Muscle of back (tissue), 3 donors: ENCODE measurements at regions not wholly inside any gene's neighbourhood (a gene's known extent, or its start where the extent isn't known, plus 50 kb on each side); places are given as distances from the start of the nearest gene placed in this dataset.
A peak's percentile ranks its signal among the peaks of the same experiment; 100 is the strongest.

Experiments
- DNase-seq, 3 donors: peaks; one replicate each; pipeline versions ENCODE4 v3.0.0 to v3.0.0-alpha.2; 2013

DNA sequence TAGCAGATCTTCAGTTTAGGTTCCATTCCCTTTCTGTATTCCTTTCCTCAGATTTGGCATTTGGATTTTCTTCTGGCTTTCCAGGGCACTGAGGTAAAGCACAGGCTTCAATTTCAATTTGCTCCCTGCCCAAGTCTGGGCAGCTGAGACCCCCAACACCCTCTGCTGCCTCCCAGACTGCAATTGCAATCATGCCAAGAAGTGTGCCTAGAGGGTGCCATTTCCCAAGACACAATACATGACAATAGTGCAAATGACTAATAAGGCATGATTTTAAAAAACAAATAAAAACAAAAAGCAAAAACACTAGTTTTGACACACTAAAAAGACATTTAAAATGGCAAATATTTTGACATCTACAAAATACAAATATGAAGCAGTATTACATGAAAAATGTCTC lies 364.8 kb downstream of the EPM2A start:
- no peak for DNase-seq

- peak; percentile 47 to 86 (median 65) for DNase-seq
Measured at GRCh38 chr6:145372671-145373151, 362.6 kb downstream of the EPM2A start.

- DNase-seq: no peak
Measured at GRCh38 chr6:145373826-145374225, 361.5 kb downstream of the EPM2A start.

DNA sequence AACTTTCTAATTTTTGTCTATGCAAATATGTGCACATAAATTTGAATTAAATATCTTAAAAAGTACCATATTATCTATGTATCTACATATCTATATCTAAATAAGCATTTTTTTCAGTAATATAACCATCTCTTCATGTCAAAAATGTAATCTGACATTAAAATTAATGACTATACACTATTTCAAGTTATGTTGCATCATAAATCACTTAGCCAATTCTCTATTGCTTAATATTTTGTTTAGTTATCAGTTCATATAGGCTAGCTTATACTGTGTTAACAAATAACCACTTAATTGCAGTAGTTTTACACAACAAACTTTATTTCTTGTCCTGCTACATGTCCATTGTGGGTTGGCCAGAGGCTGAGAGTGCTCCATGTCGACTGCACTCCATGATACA lies 360.8 kb downstream of the EPM2A start:
- DNase-seq: no peak

- no peak for DNase-seq
Measured at GRCh38 chr6:145375502-145375901, 359.8 kb downstream of the EPM2A start.

- no peak for DNase-seq
Measured at GRCh38 chr6:145380186-145380585, 355.1 kb downstream of the EPM2A start.

DNA sequence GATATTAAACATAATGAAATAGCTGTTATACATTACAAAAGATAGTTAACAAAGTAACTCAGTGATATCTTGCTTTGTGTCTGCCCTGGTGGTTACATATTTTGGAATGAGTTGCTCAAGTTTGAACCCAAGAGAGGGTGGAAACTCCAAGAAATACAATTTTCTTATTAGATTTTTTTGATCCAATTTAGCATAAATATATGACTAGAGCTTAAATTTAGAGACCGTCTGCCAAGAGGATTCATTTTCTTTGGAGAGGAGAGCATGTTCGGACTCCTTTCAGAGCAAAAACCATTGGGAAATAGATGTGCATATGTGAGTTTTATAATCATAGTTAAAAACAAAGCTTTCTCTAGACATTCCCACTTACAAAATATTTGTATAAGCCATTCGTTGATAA lies 353.4 kb downstream of the EPM2A start:
- peak in 2 of 3 donors; percentile 20 to 67 for DNase-seq

DNA sequence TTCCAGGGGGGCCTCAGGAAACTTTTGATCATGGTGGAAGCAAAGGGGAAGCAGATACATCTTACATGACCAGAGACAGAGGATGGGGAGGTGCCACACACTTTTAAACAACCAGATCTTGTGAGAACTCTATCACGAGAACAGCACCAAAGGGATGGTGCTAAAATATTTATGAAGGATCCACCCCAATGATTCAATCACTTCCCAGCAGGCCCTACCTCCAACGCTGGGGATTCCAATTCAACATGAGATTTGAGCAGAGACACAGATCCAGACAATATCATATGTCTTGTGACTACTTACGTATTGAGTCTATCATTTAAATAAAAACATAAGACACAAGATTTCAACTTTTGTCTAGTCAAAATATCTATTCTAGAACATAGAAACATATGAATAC lies 351.9 kb downstream of the EPM2A start:
- DNase-seq: no peak

- no peak for DNase-seq
Measured at GRCh38 chr6:145384503-145384902, 350.8 kb downstream of the EPM2A start.

DNA sequence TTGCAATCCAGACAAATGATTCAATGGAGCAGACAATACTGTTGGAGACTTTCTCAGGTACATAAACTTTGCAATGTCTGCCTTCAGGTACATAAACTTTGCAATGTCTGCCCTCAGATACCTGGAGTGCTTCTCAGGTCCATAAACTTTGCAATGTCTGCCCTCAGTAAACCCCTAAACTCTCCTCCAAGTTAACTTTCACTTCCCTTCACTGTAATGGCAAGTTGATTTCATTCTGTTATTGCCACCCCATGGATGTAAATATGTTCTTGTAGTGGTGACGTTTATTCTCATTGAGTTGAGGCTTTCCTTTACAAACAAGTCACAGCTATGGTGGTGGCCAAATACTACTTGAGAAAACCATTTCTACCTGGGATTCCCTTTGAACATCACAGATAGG lies 338.8 kb downstream of the EPM2A start:
- no peak for DNase-seq

DNA sequence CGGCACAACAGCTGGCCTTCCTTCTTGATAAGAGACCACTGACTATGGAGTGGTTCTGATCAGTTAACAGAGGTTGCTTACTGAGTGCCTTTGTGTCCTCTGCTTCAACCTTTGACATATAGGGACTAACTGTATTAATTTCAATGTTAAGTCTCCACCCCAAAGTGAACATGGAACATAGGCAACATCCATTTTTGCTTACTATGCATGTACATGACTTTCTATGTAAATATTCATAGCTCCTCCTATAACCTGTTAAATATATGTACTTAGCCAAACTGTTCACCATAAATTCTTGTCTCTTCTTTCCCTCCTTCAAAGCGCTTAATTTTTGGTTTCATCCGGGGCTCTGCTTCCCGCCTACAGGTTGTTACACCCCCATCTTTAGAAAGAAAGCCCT lies 334.8 kb downstream of the EPM2A start:
- no peak for DNase-seq

GRCh38 chr6:145405006-145405551 lies 330.2 kb downstream of the EPM2A start:
- no peak for DNase-seq

- DNase-seq: no peak
Measured at GRCh38 chr6:145406783-145407182, 328.5 kb downstream of the EPM2A start.

DNA sequence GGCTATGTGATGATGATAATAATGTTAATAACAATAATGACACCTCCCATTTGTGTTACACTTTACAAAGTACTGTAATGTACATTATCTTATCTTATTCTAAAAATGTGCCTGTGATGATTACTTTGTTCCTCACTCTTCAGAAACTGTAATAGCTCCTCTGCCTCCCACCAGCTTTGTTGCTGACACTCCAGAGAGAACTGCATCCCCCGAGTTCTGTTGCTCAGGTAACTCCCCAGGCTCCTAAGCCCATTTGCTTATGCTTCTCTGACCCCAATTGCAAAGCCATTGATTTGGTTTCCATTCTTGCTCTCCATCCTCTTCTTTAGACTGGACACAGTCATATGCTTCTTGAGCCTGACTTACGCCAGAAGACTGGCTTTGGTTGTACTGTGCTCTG lies 319.7 kb downstream of the EPM2A start:
- no peak for DNase-seq

DNA sequence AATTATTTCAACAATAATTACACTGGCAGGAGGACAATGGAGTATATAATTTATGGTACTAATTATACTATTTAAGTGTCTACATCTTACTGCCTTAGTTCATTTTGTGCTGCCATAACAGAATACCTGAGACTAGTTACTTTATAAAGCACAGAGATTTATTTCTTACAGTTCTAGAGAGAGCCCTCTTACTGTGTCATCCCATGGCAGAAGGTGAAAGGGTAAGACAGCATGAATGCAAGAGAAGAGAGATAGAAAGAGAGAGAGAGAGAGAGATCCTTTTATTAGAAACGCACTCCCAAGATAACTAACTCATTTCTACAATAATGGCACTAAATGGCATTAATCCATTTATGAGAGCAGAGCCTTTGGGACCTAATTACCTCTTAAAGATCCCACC lies 314.7 kb downstream of the EPM2A start:
- DNase-seq: no peak

DNA sequence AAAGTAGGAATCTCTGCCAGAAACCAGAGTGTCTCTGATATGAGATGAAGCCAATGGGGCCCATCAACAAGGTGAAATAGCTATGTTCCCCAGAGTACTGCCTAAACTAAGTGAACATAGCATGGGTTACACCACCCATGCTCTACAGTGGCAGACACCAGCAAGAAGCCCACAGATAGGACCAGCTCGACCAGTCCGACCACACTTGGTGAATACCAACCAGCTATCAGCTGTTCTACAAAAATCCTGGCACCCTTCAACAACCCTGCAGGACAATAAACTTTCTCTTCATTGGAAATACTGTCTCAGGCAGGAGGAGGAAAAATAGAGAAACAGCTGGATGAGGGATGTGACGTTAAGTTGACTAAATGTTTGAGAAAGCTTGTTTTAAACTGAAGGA lies 311.4 kb downstream of the EPM2A start:
- DNase-seq: no peak

DNA sequence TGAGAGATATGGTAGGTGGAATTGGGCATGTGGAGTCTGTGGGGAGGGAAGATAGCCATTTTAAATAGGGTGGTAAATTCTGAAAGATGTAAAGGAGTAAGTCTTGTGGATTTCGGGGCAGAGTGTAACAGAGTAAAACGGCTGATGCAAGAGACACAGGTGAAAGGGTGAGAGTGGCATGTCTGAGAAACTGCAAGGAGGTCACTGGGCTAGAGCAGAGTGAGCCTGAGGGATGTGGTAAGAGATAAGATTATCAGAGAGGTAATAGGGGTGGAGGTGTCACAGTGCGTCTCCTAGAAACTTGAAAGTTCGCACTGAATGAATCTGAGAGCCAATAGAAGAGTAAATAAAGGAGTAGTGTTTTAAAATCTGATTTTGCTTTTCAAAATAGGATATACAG lies 308.1 kb downstream of the EPM2A start:
- no peak for DNase-seq

DNA sequence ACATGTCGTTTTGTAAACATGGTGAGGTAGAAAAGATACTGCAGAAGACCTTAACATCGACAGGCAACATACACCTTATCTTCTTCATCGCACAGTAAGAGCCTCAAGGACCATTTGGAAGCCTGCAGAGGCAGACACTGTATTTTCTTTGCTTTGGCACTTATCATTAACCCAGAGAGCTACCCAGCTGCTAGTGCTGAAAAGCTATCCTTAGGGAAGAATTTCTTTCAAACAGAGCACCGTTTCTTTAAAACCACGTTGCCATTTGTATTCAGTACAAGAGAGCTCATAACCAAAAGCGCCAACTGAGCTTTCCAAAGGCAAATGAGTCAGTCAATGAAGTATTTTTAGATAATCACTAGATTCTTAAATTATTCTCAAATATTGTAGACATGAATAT lies 306.6 kb downstream of the EPM2A start:
- no peak for DNase-seq

GRCh38 chr6:145442110-145442509 lies 293.2 kb downstream of the EPM2A start:
- no peak for DNase-seq

DNA sequence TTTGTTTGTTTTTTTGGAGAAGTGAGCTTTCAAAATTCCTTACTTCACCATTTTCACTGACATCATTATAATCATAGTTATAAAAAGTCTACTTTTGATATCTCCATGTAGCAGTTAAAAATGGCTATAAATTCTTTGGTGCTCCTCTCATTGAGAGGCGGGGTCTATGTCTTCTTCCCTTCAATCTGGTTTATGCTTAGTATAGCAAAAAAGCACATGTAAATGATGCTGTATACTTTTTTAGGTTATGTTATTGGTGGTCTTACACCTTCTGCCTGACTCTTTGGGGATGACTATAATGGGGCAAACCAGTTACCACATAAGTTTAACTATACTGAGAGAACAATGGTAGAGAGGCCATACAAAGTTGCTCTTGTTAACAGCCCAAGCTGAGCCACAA lies 289.6 kb downstream of the EPM2A start:
- no peak for DNase-seq

DNA sequence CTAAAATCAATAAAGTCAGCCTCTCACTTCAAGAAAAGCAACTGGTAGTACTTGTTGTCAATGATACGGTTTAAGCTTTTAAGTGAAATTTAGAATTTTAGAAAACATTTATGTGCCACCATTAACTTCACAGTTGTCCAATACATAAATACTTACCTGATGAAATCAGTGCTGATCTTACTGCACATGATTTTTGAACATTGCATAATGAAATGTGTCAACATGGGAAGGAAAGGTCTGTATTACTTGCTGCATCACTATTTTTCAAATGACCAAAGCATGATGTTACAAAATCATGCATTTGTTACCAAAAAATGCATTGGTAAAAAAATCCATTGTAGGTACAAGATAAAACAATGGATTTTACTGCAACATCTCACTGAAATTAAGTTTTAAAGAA lies 284.3 kb downstream of the EPM2A start:
- DNase-seq: no peak

- DNase-seq: no peak
Measured at GRCh38 chr6:145453376-145453775, 281.9 kb downstream of the EPM2A start.

GRCh38 chr6:145454006-145454405 lies 281.3 kb downstream of the EPM2A start:
- DNase-seq: no peak

- no peak for DNase-seq
Measured at GRCh38 chr6:145457556-145457955, 277.8 kb downstream of the EPM2A start.

DNA sequence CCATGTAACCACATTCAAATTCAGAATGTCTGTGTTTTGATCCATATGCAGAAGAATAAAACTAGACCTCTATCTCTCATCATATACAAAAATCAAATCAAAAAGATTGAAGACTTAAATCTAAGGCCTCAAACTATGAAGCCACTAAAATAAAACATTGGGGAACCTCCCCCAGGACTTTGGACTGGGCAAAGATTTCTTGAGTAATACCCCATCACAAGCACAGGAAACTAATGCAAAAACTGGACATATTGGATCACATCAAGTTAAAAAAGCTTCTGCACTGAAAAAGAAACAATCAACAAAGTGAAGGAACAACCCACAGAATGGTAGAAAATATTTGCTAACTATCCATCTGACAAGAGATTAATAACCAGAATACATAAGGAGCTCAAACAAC lies 266.8 kb downstream of the EPM2A start:
- DNase-seq: no peak
